ENCODE measurements at regions not wholly inside any gene's neighbourhood (a gene's known extent, or its start where the extent isn't known, plus 50 kb on each side); places are given as distances from the start of the nearest gene placed in this dataset.

DNA sequence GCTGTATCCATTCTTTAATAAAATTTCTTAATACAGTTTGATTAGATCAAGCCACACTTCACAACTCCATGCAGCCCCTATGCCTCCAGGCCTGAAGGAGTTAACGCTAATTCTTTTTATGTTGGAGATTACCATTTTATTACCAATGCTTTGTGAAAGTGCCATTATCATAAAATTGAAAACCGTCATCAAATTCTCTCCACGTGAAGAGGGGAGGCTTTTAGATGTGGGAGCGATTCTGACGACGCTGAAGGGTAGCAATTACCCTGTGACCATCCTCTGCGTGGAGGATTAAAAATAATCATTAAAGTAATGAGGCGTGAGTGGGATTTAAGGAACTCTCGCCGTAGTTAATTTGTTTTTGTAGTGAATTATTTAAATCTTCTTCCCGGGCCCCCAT is 278.8 kb downstream of the CRLF2 start:
- Histone ChIP-seq H3K4me1 (ENCODE audit: control insufficient read depth, low read length) (no peaks in the 10 kb centered on the region), H3K9me3 (ENCODE audit: control insufficient read depth, insufficient read depth, low read length) (no peaks in the 10 kb centered on the region), H4K20me1 (ENCODE audit: control insufficient read depth, insufficient read depth, low read depth, low read length) (no peaks in the 10 kb centered on the region), H3K9me2 (replicated peaks; ENCODE audit: control insufficient read depth, low read length) (no peaks in the 10 kb centered on the region), H3K27me3 (ENCODE audit: control insufficient read depth, low read length) (no peaks in the 10 kb centered on the region), H3F3A (ENCODE audit: control insufficient read depth, insufficient read depth) (no peaks in the 10 kb centered on the region), H3K4me3 (ENCODE audit: low read length) (no peak overlapping the region), H3K79me2 (ENCODE audit: control insufficient read depth, low read length) (no peaks in the 10 kb centered on the region), H3K36me3 (ENCODE audit: control insufficient read depth, low read length) (no peaks in the 10 kb centered on the region), H3K4me2 (ENCODE audit: low read length) (no peak overlapping the region), H3K27ac (ENCODE audit: low read depth, low read length) (no peak overlapping the region)
- TF ChIP-seq EZH2phosphoT487 (IDR thresholded peaks at IDR 0.05; ENCODE audit: borderline replicate concordance, low read length), result no peak
- TF ChIP-seq, protein P1, sequence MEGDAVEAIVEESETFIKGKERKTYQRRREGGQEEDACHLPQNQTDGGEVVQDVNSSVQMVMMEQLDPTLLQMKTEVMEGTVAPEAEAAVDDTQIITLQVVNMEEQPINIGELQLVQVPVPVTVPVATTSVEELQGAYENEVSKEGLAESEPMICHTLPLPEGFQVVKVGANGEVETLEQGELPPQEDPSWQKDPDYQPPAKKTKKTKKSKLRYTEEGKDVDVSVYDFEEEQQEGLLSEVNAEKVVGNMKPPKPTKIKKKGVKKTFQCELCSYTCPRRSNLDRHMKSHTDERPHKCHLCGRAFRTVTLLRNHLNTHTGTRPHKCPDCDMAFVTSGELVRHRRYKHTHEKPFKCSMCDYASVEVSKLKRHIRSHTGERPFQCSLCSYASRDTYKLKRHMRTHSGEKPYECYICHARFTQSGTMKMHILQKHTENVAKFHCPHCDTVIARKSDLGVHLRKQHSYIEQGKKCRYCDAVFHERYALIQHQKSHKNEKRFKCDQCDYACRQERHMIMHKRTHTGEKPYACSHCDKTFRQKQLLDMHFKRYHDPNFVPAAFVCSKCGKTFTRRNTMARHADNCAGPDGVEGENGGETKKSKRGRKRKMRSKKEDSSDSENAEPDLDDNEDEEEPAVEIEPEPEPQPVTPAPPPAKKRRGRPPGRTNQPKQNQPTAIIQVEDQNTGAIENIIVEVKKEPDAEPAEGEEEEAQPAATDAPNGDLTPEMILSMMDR (IDR thresholded peaks at IDR 0.05; ENCODE audit: low read depth, low read length, poor library complexity, severe bottlenecking), result no peak

DNA sequence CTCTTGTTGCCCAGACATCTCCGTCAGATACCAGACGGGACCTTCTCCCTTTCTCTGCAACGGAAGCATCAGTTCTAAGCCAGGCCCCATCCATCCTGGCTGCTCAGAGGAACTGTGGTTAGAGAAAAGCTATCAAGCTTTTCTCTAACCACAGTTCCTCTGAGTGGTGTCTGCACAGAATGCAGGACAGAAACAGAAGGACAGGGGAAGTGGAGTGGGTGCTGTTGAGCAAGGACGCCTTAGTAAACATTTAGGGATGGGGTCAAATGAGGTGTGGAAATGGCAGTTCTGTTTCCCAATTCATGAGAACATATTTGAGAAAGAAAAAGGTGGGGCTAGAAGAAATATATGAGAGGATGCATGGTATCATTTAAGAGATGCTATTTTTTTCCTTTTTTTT is 283.8 kb downstream of the CRLF2 start:
- Histone ChIP-seq H3K4me2 (ENCODE audit: low read length) (no peak overlapping the region), H3K4me3 (ENCODE audit: low read length) (no peak overlapping the region), H3F3A (ENCODE audit: control insufficient read depth, insufficient read depth) (no peaks in the 10 kb centered on the region), H3K27me3 (ENCODE audit: control insufficient read depth, low read length) (no peaks in the 10 kb centered on the region), H3K27ac (ENCODE audit: low read depth, low read length) (no peak overlapping the region), H4K20me1 (ENCODE audit: control insufficient read depth, insufficient read depth, low read depth, low read length) (no peaks in the 10 kb centered on the region), H3K36me3 (ENCODE audit: control insufficient read depth, low read length) (no peaks in the 10 kb centered on the region), H3K9me2 (replicated peaks; ENCODE audit: control insufficient read depth, low read length) (no peaks in the 10 kb centered on the region), H3K9me3 (ENCODE audit: control insufficient read depth, insufficient read depth, low read length) (no peaks in the 10 kb centered on the region), H3K4me1 (ENCODE audit: control insufficient read depth, low read length) (no peaks in the 10 kb centered on the region), H3K79me2 (ENCODE audit: control insufficient read depth, low read length) (no peaks in the 10 kb centered on the region)
- TF ChIP-seq, protein P1 (IDR thresholded peaks at IDR 0.05; ENCODE audit: low read depth, low read length, poor library complexity, severe bottlenecking), result no peak
- TF ChIP-seq EZH2phosphoT487 (IDR thresholded peaks at IDR 0.05; ENCODE audit: borderline replicate concordance, low read length), result no peak

DNA sequence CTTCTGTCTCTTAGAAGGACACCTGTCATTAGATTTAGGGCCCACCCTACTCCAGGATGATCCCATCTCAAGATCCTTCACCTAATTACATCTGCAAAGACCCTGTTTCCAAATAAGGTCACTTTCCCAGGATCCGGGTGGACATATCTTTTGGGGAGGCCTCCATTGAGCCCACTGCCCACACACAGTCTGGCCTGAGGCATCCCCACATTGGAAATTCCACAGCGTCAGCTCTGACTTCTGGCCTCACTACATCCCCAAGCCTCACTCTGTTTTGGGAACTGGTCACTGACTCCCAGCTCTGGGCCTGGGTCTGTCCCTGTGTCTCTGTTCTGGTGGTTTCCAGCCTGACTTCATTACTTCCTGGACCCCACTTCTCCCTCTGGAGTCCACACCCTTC is 285.5 kb downstream of the CRLF2 start:
- Histone ChIP-seq H3K4me3 (ENCODE audit: low read length) (no peak overlapping the region), H3F3A (ENCODE audit: control insufficient read depth, insufficient read depth) (no peaks in the 10 kb centered on the region), H3K36me3 (ENCODE audit: control insufficient read depth, low read length) (no peaks in the 10 kb centered on the region), H3K9me3 (ENCODE audit: control insufficient read depth, insufficient read depth, low read length) (no peaks in the 10 kb centered on the region), H3K27me3 (ENCODE audit: control insufficient read depth, low read length) (no peaks in the 10 kb centered on the region), H3K4me2 (ENCODE audit: low read length) (no peak overlapping the region), H3K27ac (ENCODE audit: low read depth, low read length) (no peak overlapping the region), H3K9me2 (replicated peaks; ENCODE audit: control insufficient read depth, low read length) (no peaks in the 10 kb centered on the region), H3K4me1 (ENCODE audit: control insufficient read depth, low read length) (no peaks in the 10 kb centered on the region), H3K79me2 (ENCODE audit: control insufficient read depth, low read length) (no peaks in the 10 kb centered on the region), H4K20me1 (ENCODE audit: control insufficient read depth, insufficient read depth, low read depth, low read length) (no peaks in the 10 kb centered on the region)
- TF ChIP-seq EZH2phosphoT487 (IDR thresholded peaks at IDR 0.05; ENCODE audit: borderline replicate concordance, low read length), result no peak
- TF ChIP-seq, protein P1 (IDR thresholded peaks at IDR 0.05; ENCODE audit: low read depth, low read length, poor library complexity, severe bottlenecking), result no peak

DNA sequence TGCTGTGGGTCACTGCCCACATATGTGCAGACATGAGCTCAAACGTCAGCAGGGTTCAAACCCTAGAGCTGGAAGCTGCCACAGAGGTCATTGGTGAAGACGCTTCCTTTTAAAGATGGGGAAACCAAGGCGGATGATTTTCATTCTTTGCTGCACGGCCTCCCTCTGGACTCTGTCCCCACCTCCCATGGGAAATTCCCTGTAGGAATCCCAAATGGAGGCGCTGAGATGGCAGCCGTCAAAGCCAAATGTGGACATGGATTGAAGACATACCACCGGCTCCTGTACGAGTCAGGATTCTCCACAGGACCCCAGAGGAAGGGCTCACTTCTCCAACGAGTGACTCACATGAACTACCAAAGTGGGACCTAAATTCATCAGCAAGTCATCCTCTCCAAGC is 286.4 kb downstream of the CRLF2 start:
- no peak overlapping the region for H3K27ac ChIP-seq (ENCODE audit: low read depth, low read length)
- H3K9me2 ChIP-seq (replicated peaks; ENCODE audit: control insufficient read depth, low read length), result no peaks in the 10 kb centered on the region
- H3K36me3 ChIP-seq (ENCODE audit: control insufficient read depth, low read length), result no peaks in the 10 kb centered on the region
- H3K79me2 ChIP-seq (ENCODE audit: control insufficient read depth, low read length), result no peaks in the 10 kb centered on the region
- no peaks in the 10 kb centered on the region for H4K20me1 ChIP-seq (ENCODE audit: control insufficient read depth, insufficient read depth, low read depth, low read length)
- H3F3A ChIP-seq (ENCODE audit: control insufficient read depth, insufficient read depth), result no peaks in the 10 kb centered on the region
- H3K4me1 ChIP-seq (ENCODE audit: control insufficient read depth, low read length), result no peaks in the 10 kb centered on the region
- H3K4me3 ChIP-seq (ENCODE audit: low read length), result no peak overlapping the region
- no peaks in the 10 kb centered on the region for H3K9me3 ChIP-seq (ENCODE audit: control insufficient read depth, insufficient read depth, low read length)
- H3K27me3 ChIP-seq (ENCODE audit: control insufficient read depth, low read length), result no peaks in the 10 kb centered on the region
- H3K4me2 ChIP-seq (ENCODE audit: low read length), result no peak overlapping the region
- TF ChIP-seq, protein P1 (IDR thresholded peaks at IDR 0.05; ENCODE audit: low read depth, low read length, poor library complexity, severe bottlenecking), result no peak
- no peak for TF ChIP-seq EZH2phosphoT487 (IDR thresholded peaks at IDR 0.05; ENCODE audit: borderline replicate concordance, low read length)

Data from DOHH2 (cell line).